GM12864 (cell line): ENCODE measurements at regions not wholly inside any gene's neighbourhood (a gene's known extent, or its start where the extent isn't known, plus 50 kb on each side); places are given as distances from the start of the nearest gene placed in this dataset.

Experiments used
- DNase-seq: peaks from one replicate; pipeline ENCODE4 v3.0.0-alpha.2; 2011; ENCODE audit warnings: low read depth
- H3K4me3 ChIP-seq: 2 replicates; pipeline ENCODE4 v1.5.1; 2011; ENCODE audit warnings: mild to moderate bottlenecking, low read depth, low read length, control low read depth
- TF ChIP-seq, protein P1 (sequence below): IDR thresholded peaks from 2 replicates; pipeline ENCODE4 v1.5.1; 2011; ENCODE audit warnings: low read depth, mild to moderate bottlenecking, moderate library complexity, low read length, control low read depth, inconsistent platforms; ENCODE audit errors: missing control alignments

- TF ChIP-seq, protein P1, sequence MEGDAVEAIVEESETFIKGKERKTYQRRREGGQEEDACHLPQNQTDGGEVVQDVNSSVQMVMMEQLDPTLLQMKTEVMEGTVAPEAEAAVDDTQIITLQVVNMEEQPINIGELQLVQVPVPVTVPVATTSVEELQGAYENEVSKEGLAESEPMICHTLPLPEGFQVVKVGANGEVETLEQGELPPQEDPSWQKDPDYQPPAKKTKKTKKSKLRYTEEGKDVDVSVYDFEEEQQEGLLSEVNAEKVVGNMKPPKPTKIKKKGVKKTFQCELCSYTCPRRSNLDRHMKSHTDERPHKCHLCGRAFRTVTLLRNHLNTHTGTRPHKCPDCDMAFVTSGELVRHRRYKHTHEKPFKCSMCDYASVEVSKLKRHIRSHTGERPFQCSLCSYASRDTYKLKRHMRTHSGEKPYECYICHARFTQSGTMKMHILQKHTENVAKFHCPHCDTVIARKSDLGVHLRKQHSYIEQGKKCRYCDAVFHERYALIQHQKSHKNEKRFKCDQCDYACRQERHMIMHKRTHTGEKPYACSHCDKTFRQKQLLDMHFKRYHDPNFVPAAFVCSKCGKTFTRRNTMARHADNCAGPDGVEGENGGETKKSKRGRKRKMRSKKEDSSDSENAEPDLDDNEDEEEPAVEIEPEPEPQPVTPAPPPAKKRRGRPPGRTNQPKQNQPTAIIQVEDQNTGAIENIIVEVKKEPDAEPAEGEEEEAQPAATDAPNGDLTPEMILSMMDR = no peak
- no peak overlapping the region for H3K4me3 ChIP-seq
- no peak for DNase-seq
Measured at GRCh38 chr6:168193816-168194721, 115.1 kb upstream of the FRMD1 start.

DNA sequence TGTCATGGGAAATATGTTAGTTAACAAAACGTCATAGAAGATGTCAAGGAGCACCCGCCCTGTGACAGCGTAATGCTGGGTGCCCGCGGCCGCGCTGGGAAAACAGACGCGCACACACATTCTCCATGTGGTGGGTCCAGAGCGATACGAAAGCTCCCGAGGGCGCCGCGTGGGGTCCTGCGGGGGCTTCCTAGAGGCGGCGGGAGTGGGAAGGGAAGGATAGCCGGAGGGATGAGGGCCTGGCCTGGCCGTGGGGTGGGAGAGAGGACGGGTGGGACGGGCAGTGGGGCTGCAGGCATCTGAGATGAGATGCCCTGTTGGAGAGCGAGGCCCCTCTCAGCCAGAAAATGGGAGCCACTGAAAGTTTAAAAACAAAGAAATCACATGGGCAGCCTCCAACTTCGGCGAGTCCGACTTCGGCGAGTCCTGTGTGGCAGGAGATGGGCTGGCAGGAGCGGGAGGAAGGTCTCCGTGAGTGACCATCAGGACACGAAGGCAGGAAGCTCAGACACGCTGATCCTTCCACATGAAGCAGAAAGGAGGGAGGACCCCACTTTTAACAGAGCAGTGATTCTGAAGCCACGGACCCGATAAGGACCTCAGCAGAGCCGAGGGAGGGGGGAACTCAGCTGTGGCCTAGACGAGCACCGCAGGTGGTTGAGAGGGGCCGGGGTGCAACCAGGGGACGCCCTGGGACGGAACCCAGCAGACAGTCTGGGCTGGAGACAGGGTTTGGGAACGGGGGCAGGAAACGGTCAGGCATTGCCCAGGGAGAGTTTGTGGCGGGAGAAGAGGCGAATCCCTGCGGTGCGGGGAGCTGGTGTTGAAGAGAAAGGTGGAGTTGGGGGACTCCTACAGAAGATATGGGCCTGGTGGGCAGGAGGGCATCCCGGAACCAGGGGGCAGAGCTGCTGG, 114.1 kb upstream of the FRMD1 start:
- TF ChIP-seq, protein P1 = no peak
- H3K4me3 ChIP-seq = no peak overlapping the region
- no peak for DNase-seq

GRCh38 chr6:168192195-168192900, 113.3 kb upstream of the FRMD1 start:
- TF ChIP-seq, protein P1 = no peak
- DNase-seq = no peak
- H3K4me3 ChIP-seq = no peak overlapping the region

GRCh38 chr6:168190646-168191443, 111.8 kb upstream of the FRMD1 start:
- H3K4me3 ChIP-seq = no peak overlapping the region
- TF ChIP-seq, protein P1 = no peak
- DNase-seq = no peak

GRCh38 chr6:168190014-168190405, 111.0 kb upstream of the FRMD1 start:
- TF ChIP-seq, protein P1 = no peak
- no peak for DNase-seq

More at GRCh38 chr6:168190014-168190405, 111.0 kb upstream of the FRMD1 start:
- H3K4me3 ChIP-seq = no peak overlapping the region
